GM12874 (cell line): ENCODE measurements at regions not wholly inside any gene's neighbourhood (a gene's known extent, or its start where the extent isn't known, plus 50 kb on each side); places are given as distances from the start of the nearest gene placed in this dataset.

ENCODE experiments used
- TF ChIP-seq, protein P1 (sequence below): IDR thresholded peaks from 2 replicates; pipeline ENCODE4 v1.5.1; 2011; ENCODE audit warnings: low read depth, mild to moderate bottlenecking, control low read depth, low read length, moderate library complexity; ENCODE audit not compliant: insufficient read depth

DNA sequence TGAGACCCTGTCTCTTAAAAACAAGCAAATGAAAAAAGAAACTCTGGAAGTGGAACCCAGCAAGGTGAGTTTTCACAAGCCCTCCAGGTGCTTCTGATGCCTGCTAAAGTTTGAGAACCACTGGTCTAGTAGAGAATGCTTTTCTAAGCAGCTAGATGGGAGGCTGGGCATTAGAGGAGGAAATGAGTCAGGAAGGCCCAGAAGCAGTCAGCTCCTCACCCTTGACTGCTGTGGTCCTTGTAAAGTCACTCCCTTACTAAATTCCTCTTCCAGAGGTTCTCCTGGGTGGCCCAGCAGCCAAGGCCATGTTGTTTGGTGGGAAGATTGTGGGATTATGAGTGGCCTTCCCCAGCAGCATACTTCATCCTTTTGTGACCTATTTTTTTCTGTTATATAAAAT is 52.0 kb upstream of the FYN start:
- TF ChIP-seq, protein P1, sequence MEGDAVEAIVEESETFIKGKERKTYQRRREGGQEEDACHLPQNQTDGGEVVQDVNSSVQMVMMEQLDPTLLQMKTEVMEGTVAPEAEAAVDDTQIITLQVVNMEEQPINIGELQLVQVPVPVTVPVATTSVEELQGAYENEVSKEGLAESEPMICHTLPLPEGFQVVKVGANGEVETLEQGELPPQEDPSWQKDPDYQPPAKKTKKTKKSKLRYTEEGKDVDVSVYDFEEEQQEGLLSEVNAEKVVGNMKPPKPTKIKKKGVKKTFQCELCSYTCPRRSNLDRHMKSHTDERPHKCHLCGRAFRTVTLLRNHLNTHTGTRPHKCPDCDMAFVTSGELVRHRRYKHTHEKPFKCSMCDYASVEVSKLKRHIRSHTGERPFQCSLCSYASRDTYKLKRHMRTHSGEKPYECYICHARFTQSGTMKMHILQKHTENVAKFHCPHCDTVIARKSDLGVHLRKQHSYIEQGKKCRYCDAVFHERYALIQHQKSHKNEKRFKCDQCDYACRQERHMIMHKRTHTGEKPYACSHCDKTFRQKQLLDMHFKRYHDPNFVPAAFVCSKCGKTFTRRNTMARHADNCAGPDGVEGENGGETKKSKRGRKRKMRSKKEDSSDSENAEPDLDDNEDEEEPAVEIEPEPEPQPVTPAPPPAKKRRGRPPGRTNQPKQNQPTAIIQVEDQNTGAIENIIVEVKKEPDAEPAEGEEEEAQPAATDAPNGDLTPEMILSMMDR, result no peak

DNA sequence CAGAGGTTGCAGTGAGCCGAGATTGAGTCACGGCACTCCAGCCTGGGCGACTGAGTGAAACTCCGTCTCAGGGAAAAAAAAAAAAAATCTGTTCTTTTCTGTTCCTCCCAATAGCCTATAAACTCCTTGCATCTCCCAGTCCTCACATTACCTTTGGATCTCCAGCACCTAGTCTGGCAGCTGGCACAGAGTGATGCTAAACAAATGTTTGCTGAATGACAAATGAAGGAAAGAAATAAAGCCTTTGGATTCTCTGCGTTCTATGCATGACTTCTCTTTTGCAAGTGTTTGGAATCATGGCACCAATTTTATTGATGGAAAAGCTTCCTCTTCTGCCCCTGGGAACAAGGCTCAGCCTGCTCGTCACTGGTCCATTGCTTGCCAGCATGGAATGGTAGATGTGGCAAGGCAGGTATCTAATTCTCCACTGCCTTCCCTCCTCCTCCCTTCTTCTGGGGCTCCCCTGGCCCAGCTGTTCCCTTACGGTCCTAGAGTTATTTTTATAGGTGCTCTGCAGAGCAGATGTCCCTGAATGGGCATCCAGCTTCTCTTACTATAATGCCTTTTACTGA is 53.6 kb upstream of the FYN start:
- TF ChIP-seq, protein P1, result no peak

DNA sequence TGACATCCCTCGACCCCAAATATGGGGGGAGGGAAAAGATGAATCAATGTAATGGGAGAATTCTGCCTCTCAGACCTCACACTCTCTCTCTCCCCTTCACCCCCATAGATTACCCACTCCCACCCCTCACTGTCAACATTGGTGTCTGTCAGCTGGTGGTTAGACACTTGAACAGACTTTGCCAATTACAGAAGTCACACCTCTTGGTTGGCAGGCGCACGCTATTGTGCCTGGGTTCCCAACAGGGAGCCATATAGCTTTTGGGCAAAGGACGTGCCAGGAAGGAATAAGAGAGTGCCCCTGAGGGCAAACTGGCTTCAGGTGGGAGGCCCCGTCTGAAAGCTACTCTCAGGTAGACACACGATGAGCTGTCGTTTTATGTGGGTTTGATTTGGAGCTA is 54.1 kb upstream of the FYN start:
- TF ChIP-seq, protein P1, result no peak

DNA sequence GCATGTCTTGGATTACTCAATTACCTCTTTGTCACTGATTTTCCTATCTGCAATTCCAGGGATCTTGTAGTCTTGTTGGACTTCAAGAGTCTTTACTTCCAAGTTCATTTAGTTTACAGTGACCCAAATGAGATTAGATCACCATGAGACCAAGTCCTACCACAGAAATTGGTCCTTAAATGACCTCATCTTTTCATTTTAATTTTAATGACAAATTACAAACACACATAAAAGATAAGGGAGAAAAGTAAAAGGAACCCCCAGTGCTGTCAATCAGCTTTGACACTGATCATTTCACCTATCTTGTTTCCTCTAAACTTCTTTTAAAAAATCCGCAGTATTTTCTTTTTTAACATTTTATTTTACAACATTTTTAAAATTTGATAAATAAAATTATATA is 54.9 kb upstream of the FYN start:
- TF ChIP-seq, protein P1, result no peak

DNA sequence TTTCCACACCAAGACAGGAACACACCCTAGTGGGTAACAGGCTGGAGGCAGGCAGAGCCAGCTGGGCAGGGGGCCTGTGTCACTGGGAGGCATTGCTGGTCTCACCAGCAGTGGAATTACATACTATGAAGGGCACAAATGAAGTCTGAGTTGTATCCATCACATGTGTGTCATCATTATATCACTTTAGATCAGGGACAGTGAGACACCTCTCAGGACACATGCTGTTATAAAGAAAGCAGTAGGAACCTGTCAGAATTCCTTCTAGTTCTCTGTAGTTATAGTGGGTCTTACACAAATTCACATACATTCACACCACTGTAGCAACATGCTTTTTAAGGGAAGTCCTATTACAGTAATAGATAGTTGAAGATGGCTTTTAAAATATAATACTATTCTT is 63.5 kb upstream of the FYN start:
- TF ChIP-seq, protein P1, result no peak

DNA sequence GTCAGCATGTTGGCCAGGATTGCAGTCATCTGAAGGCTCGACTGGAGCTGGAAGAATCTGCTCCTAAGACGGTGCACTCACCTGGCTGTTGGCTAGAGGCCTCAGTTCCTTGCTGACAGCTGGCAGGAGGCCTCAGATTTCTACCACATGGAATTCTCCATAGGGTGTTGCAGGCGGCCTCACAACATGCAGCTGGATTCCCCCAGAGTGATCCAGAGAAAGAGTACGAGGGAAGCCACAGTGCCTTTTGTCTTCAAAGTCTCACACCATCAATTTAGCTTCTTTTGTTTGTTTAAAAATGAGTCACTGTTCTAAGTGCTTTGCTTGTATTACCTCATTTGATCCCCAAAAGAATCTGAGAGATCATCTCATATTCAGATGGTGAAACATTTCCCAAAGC is 65.5 kb upstream of the FYN start:
- TF ChIP-seq, protein P1, result no peak

DNA sequence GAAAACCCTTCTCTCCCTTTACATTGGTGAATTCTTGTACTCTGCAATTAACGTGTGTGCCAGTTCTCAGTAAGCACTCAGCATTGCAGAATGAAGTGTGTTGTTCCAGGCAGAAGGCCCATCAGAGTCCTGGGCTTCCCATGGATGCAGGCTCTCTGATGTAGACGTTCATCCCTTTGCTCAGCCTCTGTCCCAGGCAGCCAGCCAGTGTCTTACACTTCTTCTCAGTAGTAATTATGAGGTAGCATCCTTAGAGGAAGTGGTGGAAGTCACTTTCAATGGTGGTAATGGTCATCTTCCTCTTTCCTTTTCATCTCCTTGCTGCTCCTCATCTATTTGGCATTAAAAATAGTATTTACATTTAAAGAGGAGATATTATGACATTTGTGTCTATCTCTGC is 66.7 kb upstream of the FYN start:
- TF ChIP-seq, protein P1, result no peak

DNA sequence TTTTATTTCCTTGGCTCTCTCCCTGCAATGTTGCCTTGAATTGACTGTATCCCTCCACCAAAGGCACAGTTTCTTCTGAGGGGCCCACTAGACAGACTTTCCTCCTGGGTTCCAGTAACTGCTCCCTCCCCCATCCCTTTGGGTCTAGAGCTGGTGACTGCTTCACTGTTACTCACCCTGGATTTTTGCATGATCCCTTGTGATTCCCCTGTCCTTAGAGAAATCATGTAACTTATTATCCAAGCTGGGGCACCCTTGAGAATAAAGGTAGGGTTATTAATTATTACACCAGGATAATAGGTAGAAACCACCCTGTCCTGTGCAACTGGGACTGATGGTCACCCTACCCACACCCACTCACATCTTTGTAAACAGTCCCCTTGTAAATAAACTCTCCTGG is 67.5 kb upstream of the FYN start:
- TF ChIP-seq, protein P1, result no peak
